GM18858 (cell line): ENCODE measurements at regions not wholly inside any gene's neighbourhood (a gene's known extent, or its start where the extent isn't known, plus 50 kb on each side); places are given as distances from the start of the nearest gene placed in this dataset.
A peak's percentile ranks its signal among the peaks of the same experiment; 100 is the strongest.

Experiments used
- ATAC-seq: cut with Tn5 transposase; IDR thresholded peaks from one replicate; pipeline ENCODE4 v1.9.1; 2021; ENCODE audit not compliant: unreplicated experiment

GRCh38 chr13:90995614-90996013 lies 351.9 kb upstream of the MIR17HG start:
- no peak for ATAC-seq

GRCh38 chr13:90997951-90998350 lies 349.5 kb upstream of the MIR17HG start:
- no peak for ATAC-seq

- ATAC-seq, result no peak
Observed at GRCh38 chr13:90999401-90999800, 348.1 kb upstream of the MIR17HG start.

- ATAC-seq, result no peak
Observed at GRCh38 chr13:91001371-91001770, 346.1 kb upstream of the MIR17HG start.

- ATAC-seq, result no peak
Observed at GRCh38 chr13:91014696-91015095, 332.8 kb upstream of the MIR17HG start.

GRCh38 chr13:91017031-91017668 lies 330.3 kb upstream of the MIR17HG start:
- ATAC-seq, result peak; percentile 98

- ATAC-seq, result peak; percentile 15
Observed at GRCh38 chr13:91017669-91018053, 329.8 kb upstream of the MIR17HG start.

GRCh38 chr13:91020461-91021034 lies 326.9 kb upstream of the MIR17HG start:
- ATAC-seq, result no peak

- ATAC-seq, result no peak
Observed at GRCh38 chr13:91024157-91024792, 323.2 kb upstream of the MIR17HG start.

- no peak for ATAC-seq
Observed at GRCh38 chr13:91025442-91025841, 322.0 kb upstream of the MIR17HG start.

GRCh38 chr13:91031508-91031907 lies 316.0 kb upstream of the MIR17HG start:
- no peak for ATAC-seq

- ATAC-seq, result no peak
Observed at GRCh38 chr13:91032104-91032503, 315.4 kb upstream of the MIR17HG start.

GRCh38 chr13:91036886-91037285 lies 310.6 kb upstream of the MIR17HG start:
- no peak for ATAC-seq

GRCh38 chr13:91042870-91043269 lies 304.6 kb upstream of the MIR17HG start:
- ATAC-seq, result no peak

GRCh38 chr13:91045351-91046034 lies 302.0 kb upstream of the MIR17HG start:
- no peak for ATAC-seq

- no peak for ATAC-seq
Observed at GRCh38 chr13:91046715-91047327, 300.7 kb upstream of the MIR17HG start.

- no peak for ATAC-seq
Observed at GRCh38 chr13:91050970-91051369, 296.5 kb upstream of the MIR17HG start.

- no peak for ATAC-seq
Observed at GRCh38 chr13:91052876-91053275, 294.6 kb upstream of the MIR17HG start.

- no peak for ATAC-seq
Observed at GRCh38 chr13:91053318-91054065, 294.0 kb upstream of the MIR17HG start.

GRCh38 chr13:91054902-91055301 lies 292.6 kb upstream of the MIR17HG start:
- no peak for ATAC-seq

- peak; percentile 83 for ATAC-seq
Observed at GRCh38 chr13:91056746-91057145, 290.7 kb upstream of the MIR17HG start.
